ENCODE measurements at regions not wholly inside any gene's neighbourhood (a gene's known extent, or its start where the extent isn't known, plus 50 kb on each side); places are given as distances from the start of the nearest gene placed in this dataset.

DNA sequence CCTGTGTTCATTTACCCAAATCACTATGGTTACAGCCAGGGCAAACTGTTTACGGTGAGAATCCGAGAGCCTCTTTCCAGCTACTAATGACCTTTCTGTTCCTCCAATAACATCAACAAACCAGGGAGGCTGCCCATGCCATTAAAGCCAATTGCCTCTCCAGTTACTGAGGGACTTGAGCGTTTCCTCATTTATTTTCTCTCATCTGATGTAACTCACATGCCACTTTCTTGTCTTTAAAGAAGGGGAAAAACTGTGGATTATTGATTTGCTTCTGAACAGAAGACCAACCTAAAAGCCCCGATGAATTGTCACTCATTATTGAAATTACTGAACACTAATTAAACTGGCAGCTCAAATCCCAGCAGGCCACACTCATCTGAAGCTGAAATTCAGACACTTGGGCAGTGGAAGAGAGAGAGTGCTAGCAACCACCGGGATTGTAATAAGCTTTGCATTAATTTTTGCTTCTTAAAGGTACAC, 595.8 kb upstream of the MKI67 start:
- DNase-seq: no peak

DNA sequence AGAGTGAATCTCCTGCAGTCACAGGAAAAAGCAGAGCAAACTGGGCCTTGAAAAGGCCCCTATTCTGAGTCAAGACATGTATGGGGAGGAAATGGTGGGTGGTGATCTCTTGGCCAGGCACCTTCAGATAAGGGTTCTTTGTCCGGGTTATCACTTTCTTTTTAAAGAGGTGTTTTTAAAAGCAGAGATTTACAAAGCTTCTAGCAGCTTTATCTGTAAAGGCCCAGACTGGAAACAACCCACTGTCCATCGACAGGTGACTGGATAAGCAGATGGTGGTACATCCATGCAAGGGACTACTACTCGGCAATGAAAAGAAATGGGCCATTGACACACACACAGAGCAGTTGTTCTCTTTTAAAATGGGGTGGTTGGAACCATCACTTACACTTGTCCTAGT, 596.7 kb upstream of the MKI67 start:
- DNase-seq: no peak

DNA sequence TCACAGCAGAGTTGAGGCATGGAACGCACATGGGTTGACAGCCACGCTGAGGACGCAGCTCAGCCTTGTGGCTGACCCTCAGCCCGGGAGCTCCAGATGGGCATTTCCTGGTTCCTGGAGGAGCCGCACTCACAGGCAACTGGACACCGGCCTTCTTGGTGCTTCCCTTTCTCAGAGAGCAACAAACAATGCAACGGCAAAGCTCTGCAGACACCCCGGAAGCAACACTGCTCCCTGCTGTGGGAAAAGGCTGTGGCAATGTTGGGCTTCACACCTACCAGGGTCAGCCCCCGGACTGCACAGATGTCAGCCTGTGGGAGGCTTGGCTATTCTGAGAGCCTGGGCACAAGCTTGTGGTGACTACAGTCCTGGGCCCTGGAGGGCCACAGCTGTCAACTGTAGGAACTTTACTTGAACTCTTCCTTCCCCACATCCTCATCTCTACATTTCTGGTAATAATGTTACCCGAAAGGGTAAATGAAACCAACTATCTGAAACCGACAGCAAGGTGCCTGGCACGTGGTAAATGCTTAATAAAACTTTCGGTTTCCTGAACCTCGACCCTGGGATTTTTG, 597.5 kb upstream of the MKI67 start:
- no peak for DNase-seq

DNA sequence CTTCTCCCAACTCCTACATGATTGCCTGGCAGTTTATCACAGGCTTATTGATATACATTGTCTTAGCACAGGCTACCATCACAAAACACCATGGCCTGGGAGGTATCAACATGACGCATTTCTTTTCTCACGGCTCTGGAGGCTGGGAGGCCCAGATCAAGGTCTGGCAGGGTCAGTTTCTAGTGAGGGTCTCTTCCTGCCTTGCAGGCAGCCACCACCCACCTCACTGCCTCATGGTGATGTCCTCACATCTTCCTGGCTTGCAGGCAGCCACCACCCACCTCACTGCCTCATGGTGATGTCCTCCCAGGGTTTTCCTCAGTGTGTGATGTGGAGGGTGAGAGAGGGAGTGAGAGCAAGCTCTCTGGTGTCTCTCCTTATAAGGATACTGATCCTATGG, 599.3 kb upstream of the MKI67 start:
- DNase-seq: no peak

DNA sequence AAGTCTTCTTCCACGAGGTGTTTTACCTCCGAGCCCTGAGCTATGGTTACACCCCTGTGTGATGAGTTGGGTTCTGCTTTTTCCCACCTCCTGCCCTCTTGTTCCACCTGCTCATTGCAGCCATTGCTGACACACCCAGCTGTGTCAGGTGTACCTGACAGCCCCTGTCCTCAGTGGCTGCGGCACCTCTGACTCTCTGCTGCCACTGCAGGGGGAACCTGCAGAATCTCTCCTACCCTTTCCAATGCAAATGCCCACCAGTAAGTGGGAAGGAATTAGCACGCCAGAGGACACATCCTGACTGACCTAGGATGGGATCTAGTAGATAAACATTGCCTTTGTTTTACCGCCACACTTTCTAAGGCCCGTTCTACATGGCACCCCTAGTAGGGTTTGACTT, 600.9 kb upstream of the MKI67 start:
- no peak for DNase-seq

DNA sequence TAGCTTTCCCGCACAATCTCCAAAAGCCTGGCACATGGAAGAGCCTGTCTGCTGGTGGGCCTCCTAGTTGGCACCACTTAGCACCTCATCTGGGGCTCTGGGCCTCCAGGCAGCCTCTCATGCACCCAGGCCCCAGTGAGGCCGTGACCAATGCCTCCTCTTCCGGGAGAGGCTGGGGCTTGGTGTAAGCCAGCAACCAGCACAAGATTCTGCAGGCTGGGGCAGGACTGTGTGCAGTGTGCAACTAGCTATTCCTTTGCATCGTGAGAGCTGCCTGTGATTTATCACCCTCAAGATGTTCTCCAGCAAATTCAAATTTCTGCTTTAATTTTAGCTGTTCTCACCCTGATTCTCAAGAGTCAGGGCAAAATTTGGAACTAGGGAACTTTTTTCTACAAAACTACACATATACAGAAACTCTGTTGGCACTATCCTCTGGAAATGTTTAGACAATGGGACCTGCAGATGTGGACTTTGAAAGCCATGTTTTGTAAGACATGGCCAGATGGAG, 603.7 kb upstream of the MKI67 start:
- no peak for DNase-seq

DNA sequence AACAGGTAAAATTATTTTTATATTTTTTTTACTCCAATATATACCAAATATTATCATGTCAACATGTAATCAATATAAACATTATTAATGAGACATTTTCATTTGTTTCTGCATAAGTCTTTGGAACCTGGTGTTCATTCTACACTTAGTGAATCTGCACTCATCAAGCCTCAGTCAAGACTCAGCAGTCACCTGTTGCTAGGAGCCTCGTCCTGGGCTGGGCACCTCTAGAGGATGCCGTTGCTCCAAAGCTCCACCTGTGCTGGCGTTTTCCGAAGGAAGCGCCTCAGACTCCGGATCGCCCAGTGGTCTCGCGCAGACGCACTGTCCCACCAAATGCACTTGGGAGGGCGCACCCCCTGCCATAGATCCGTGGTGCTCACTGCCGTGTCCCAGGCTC, 604.7 kb upstream of the MKI67 start:
- DNase-seq: no peak

DNA sequence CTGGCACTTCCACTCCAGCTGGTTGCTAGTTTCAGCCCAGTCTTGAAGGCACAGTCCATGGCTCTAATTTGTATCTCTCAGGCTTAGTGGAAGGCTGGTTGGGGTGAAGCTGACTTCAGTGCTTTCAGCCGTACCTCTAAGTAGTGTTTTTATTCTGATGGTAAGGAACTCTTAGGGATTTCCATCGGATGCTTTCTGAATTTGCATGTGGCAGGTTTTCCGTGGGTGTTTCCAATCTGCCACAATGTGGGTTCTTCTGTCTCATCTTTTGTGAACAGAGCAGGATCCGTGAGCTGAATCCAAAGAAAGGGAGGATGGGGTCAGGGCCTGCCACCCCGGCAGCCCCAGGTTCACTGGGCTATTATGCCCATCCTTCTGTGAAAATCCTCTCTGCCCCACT, 607.9 kb upstream of the MKI67 start:
- DNase-seq: no peak

DNA sequence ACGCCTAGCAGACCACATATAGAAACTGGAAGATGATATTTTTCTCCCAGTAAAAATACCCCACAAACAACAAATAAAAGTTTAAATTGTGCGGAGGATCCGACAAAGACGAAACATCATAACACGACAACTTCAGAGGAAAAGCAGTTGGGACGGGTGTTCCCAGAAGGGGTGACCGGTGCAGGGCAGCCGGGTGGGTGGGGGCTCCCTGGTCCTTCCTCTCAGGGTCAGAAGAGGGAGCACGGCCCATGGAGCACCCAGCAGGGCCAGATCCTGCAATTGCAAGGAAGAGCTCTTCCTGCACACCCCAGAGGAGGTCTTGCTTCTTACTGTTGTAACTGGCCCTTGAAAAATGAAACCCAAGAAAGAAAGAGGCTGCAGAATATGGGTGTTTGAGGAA, 608.5 kb upstream of the MKI67 start:
- no peak for DNase-seq

DNA sequence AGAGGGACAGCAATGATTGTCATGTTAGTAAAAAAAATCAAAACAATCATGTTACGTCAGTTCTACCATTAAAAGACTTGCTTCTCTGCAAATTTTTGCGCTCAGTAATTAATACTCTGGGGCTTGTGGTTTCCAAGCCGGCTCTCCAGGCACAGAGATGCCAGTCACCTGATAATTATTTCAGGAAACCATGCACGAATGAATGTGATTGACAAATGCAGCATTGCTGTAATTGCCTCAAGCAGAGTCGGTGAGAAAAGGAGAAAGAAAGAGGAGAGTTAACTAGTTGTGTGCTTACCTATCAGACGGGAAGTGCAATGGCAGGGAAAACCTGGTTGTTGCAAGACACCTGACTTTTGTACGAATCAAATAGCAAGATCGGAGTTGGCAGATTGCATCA, 609.8 kb upstream of the MKI67 start:
- DNase-seq: no peak

DNA sequence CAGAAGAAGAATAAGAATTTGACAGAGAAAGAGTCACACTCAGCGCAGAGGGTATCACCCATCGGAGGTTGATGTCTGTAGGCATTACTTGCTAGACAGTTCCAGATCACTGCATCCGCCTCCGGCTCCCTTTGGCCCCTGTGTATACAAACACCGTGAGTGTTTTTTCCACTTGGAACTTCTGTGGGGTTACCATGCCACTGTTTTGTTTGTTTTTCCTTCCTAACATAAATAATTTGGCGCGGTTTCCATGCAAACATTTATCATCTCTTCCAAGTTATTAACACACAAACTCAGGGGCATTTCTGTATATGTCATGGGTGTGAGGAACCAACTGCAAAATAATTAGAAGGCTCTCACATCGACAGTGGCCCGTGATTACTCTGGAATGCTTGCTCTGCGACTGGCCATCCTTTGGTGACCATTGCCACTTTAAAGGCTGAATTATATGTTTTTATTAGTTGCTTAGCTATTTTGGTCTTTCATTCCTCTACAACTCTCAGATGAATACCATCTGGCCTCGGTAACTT, 612.2 kb upstream of the MKI67 start:
- no peak for DNase-seq

DNA sequence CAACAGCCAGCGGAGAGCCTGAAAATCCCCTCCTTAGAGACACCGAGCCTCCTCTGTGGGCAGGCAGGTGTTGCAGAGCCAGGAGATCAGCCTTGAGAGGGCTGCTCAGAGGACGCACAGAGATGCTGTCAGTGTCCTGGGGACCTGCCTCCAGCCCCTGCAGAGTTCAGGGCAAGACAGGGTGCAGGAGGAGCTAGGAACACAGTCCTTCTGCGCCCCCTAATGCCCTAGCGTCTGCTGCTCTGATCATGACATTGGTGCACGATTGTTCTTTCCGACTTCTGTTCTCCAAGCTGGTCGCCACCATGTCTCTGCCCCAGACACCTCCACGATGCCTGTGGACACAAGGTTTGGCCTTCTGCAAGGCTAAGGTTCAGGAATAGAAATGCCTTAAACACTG, 613.7 kb upstream of the MKI67 start:
- DNase-seq: no peak

DNA sequence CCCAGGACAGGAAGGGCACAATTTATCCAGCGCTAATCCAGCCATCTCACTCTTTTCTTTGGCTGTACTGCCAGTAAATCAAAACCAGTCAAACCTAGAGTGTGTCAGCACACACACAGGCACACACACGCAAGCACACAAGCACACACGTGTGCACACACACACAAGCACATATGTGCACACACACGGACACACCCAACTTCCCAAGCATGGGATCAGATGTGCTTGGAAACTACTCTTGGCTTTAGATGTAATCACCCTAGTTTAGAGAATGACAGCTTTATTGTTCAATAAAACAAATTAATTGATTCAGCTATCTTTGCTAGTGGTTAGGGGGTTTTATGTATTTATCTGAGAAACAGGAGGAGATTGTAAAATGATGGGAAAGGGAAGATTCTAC, 615.0 kb upstream of the MKI67 start:
- DNase-seq: no peak

DNA sequence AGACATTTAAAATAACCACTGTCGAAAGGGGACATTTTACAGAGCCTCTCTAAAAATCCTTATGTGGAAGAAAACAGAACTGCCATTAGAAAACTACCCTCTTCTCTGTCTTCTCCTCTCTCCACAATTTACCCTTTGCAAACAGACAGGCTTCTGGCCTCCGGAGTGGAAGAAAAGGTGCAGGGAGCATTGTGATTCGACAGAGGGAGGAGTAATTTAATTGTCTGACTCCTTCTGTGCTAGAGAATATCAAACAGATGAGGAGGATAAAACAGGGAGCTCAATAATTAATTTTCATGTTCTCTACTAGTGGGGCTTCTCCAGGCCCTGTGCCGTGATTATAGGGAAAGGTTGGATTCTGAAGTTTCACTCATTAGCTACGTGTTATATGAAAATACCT, 615.5 kb upstream of the MKI67 start:
- no peak for DNase-seq

DNA sequence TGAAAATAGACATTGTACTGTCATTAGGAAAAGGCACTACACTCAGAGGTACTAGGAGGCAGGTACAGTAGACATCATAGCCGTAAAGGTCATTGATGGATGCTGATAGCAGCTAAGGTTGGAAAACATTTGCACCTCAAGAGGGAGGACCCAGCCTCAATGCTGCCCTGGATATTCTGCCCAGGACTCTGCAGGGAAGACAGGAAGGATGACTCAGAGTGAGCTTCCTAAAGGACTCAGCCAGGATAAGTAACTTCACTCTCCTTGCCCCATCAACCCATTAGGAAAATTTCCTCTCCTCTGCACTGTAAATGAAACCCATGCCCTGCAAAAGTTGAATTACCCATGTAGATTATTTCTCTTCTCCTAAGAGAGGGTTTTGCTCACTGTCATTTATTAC, 617.9 kb upstream of the MKI67 start:
- no peak for DNase-seq

DNA sequence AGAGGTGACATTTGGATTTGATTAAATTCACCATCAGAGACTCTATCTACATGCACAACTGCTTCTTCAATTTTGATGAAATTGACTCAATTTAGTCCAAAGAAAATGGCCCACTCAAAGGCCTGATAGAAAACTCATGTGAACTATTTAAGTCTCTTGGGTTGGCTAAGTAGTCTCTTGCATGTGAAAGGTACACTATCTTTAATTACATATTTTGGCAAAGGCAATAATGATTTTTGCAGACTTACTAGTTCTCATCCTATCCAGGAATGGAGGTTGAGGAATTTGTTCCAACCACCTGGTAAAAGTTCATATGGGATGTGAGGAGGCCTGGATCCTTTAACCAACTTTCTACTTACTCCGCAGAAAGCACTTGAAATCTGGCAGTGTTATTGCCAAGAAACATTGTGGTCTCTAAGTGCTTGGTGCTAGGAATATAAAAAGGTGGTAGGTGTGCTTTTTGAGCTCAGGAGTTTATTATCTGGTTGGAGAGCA, 618.6 kb upstream of the MKI67 start:
- no peak for DNase-seq

DNA sequence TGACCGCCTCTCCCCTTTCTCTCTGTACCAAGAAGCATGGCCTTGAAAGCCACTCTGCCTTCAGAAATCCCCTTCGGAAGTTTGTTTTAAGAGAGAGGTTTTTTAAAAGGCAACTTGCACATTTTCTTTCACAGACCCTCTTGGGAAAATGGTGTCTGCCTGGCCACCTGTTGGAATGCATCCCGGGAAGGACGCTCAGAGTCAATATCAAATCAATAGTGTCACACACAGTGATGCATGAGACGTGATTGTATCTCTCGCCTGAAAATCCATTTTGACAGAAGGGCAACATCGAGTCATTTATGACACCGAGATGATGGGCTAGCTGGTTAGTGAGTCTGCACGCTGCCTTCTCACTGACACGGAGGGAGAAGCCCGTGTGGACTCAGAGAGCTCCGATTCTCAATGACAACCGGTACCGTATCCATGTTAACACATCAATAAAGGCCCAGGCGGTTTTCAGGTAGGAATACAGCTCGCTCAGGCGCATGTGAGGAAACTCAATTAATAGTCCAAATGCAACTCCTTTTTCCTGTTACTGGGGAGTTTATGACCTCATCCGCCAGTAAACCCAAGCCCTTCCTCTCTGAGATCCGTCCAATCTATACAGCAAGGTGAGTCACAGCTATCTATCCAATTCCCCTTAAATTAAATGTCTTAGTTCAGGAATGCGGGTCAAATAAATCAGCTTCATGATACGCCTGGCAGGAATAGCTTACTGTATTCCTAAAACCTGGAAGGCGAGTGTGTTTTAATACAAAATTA, 621.5 kb upstream of the MKI67 start:
- no peak for DNase-seq

DNA sequence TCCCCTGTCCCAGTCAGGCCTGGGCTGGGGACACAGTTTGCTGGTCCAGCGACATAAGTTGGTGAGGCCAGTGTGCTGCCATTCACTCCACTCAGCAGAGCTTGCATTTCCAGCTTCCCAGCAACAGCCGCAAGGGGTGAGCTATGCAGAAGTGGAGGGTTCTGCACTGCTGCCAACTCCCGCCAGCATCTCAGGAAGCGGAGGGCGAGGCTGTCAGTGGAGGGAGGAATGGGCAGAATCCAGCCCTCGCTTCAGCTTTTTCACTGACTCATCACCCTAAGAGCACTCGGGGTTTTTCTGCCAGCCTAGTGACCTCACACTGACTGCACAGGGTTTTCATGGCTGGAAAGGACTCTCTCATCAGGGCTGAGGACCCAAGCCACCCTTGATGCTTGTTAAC, 625.1 kb upstream of the MKI67 start:
- no peak for DNase-seq

DNA sequence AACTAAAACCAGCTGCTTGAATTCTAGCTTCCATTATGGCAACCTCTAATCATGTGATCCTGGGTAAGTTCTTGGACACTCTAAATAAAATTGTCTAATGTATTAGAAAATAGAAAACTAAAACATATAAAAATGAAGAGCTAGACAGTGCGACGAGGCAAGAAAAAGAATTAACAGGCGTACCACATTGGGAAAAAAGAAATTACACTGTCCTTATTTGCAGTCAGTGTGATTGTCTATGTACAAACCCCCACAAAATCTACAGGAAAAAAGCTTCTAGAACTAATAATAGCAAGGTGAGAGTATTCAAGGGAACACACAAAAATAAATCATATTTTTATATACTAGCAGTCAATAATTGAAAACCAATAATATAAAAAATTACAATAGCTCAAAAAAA, 625.6 kb upstream of the MKI67 start:
- DNase-seq: no peak

DNA sequence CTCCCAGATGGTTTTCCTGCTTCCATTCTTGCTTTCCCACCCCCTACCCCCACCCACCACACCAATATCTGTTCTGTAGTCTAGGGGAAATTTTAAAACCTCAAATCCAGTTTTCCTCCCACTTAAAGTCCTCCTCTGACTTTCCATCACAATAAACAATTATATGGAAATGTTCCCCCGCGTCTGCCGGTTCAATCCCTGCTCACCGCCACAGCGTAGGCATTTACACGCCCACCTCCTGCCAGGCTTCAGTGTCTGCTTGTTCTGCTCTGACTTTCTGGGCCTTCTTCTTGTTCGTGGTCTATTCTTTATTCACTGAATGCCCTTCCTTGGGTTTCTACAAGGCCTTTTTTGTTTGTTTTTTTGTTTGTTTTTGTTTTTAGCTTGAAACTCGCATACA, 633.0 kb upstream of the MKI67 start:
- no peak for DNase-seq

DNA sequence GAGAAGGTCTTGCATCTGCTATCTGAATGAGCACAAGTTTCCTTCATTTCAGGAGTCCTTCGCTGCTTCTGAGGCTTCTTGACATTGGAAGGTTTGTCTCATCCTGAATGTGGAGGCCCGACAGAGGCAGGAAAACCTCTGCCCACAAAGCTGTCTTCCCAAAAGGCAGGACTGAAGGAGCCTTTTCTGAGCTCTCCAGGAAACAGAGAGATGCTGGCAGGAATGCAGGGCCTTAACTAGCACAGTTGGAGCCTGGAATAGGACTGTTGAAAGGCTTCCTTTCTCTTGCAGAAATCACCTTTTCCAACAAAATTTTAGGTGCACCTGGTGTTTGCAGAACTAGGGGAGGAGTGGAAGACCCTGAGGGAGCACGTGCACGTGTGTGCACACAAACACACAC, 637.4 kb upstream of the MKI67 start:
- no peak for DNase-seq

DNA sequence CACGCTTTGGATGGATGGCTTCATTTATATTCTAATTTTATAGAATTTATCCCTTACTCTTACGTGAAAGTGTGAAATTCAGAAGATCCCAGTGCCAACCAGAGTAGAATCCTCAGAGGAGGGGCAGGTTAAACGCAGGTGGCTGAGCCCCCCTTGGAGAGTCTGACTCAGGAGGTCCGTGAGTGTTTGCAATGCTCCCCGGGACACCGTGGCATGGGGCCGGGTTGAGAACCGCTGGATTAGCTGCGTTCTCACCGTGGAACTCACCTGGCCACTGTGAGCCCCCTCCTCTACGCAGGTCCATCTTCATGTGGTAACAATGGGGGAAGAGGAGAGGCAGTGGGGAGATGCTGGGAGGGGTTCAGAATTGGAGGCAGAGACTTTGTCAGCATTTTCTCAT, 638.0 kb upstream of the MKI67 start:
- DNase-seq: no peak

DNA sequence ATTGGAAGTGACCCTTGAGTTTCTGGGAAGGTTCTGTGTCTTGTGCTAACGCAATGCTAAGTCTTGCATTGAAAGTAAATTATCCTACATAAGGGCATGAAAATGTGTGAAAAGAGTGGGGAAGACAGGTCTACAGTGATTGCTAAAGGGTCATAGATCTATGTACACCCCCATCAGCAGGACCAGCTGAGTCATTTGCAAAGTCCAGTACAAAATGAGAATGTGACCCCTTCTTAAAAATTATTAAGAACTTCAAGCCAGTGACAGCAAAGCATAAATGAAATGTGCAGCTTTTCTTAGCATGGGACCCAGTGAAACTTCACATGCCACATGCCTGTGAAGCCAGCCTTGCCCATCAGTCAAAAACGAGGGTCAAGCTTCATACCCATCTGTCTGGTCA, 640.7 kb upstream of the MKI67 start:
- no peak for DNase-seq

DNA sequence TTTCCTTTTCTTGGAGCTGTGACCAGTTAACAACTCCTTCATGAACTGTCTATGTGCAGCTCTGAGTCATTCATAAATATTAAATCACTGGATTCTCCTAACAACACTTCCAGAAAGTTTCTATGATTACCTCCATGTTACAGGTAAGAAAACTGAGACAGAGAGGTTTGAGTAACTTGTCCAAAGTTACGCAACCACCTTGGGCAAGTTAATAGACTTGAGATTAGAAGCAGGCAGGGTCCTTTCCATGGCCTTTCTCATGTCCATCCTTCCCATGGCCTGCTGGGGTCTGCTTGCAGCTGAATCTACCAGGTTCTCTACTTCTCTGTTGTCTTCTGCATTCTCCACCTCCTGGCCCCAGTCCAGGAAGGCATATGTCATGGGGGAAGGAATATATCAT, 648.8 kb upstream of the MKI67 start:
- no peak for DNase-seq
